Stimulated activated effector memory CD8-positive, alpha-beta T cell treated with anti-CD3 and anti-CD28 coated beads, Interleukin-12 subunit alpha, Interleukin-12 subunit beta, amount 100 ng/mL, for 72 hours (primary cell): ENCODE measurements at regions not wholly inside any gene's neighbourhood (a gene's known extent, or its start where the extent isn't known, plus 50 kb on each side); places are given as distances from the start of the nearest gene placed in this dataset.

Experiments
- ATAC-seq: fragments of 150-1000 bp; cut with Tn5 transposase; 2 replicates; pipeline ENCODE4 v1.10.0; 2021
- DNase-seq, 2 donors: peaks; one replicate each; pipeline ENCODE4 v3.0.0; 2021 to 2022; ENCODE audit warnings: low spot score in 2 of 2
- H3K27ac Mint-ChIP-seq: one replicate; pipeline ENCODE4 v1.8.0; 2022; ENCODE audit warnings: mild to moderate bottlenecking, mixed read lengths
- H3K36me3 Mint-ChIP-seq: one replicate; pipeline ENCODE4 v1.8.0; 2022; ENCODE audit warnings: mild to moderate bottlenecking, mixed read lengths
- H3K4me1 Mint-ChIP-seq: one replicate; pipeline ENCODE4 v1.8.0; 2022; ENCODE audit warnings: mixed read lengths
- H3K4me3 Mint-ChIP-seq: one replicate; pipeline ENCODE4 v1.8.0; 2022; ENCODE audit warnings: mild to moderate bottlenecking, mixed read lengths
- H3K9me3 Mint-ChIP-seq: one replicate; pipeline ENCODE4 v1.8.0; 2022; ENCODE audit warnings: mixed read lengths

DNA sequence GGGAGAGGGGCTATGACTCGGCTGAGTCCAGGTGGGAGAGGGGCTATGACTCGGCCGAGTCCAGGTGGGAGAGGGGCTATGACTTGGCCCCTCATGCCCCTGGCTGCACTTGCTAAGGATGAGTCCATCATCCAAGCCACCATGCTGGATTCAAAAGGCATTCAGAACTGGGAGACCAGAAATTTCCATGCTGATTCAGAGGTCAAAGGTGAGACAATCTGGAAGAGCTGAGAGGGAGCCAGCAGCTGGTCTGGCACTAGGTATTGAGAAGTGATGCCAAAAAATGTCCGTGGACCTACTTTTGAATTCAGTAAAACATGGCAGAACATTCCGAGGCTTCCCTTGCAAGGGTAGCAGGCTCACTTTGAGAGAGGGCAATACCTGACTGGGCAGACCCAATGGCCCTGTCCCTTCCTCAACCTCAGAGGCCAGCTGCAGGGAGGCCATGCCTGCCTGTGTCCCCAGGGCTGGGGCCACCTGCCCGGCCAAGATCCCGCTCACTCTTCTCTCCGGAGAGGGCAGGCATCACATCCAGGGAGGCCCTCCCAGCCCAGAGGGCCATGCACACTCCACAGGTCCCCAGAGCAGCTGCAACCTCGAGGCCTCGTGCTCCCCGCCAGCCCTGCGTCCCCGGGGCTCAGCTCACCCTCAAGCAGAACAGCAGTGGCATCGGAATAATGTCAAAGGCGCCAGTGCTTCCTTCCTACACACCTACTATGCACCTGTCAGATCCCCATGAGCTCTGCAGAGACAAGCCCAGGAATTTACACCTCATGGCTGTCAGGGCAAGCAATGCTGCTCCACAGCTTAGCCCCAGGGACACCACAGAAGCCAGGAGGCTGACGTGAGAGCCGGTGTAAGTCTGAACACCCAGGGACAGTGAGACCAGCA is 80.2 kb upstream of the GPC1 start:
- ATAC-seq = no peak
- Mint-ChIP-seq H3K4me3 (no peak overlapping the region), H3K9me3 (no peaks in the 10 kb centered on the region), H3K27ac (no peak overlapping the region), H3K4me1 (peaks cover 6% of the 10 kb centered on the region), H3K36me3 (no peaks in the 10 kb centered on the region)
- no peak for DNase-seq

DNA sequence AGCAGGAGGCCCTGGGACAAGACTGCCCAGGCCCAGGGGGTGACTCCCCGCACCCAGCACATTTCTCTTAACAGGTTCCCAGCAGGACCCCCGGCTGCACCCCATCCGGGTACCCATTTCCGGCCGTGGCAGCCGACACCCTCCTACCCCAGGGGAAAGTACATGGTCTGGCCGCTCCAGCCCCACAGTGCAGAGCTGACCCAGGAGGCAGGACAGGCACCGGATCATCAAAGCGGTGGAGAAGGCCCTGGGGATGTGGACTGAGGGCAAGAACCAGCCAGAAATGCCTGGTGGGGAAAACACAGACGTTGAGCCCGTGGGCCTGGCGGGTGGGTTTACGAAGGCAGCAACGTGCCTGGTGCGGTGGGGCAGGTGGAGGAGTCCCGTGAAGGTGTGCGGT is 79.5 kb upstream of the GPC1 start:
- ATAC-seq = no peak
- Mint-ChIP-seq H3K27ac (no peak overlapping the region), H3K9me3 (peaks cover 5% of the 10 kb centered on the region), H3K4me1 (peaks cover 6% of the 10 kb centered on the region), H3K4me3 (no peak overlapping the region), H3K36me3 (no peaks in the 10 kb centered on the region)
- DNase-seq = no peak

DNA sequence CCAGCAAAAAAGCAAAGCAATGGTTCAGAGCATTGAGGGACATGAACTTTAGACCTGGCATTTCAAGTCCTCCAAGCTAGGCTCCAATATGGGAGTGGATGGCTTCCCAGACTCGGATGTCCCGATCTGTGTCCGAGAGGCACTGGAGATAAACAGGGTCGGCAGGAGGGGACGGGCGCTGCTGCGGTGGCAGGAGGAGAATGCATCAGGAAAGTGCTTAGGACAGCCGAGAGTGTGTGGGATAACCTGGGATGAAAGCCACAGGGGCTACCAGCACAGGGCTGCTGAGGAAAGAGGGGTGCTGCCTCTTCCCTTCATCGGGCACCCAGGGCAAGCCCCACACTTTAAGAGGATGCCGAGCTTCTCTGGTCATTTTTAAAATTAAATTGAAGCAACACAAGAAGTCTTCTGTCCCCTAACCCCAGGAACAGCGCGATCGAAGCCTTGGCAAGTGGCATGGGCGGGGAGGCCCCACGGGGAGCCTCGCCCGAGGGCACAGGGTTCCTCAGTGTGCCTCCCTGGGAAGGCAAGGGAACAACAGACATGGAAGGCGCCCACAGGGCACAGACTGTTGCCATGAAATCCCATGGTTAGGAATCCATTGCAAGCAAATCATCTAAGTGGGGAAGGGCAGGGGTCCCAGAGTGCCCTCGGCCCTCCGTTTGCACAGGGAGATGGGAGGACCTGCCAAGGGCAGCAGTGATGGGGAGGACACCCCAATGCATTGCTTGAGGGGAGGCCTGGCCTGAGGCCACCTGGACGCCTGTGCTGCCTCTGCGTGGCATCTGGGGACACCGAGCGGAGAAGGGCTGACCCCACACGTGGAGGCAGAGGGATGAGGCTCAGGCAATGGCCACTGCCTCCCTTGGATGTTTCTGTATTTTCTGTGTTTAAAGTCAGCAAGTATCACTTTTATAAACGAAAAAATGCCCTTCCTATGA is 78.5 kb upstream of the GPC1 start:
- Mint-ChIP-seq H3K36me3 (no peaks in the 10 kb centered on the region), H3K27ac (no peak overlapping the region), H3K4me1 (peaks cover 6% of the 10 kb centered on the region), H3K9me3 (peaks cover 8% of the 10 kb centered on the region), H3K4me3 (no peak overlapping the region)
- no peak for DNase-seq
- no peak for ATAC-seq

DNA sequence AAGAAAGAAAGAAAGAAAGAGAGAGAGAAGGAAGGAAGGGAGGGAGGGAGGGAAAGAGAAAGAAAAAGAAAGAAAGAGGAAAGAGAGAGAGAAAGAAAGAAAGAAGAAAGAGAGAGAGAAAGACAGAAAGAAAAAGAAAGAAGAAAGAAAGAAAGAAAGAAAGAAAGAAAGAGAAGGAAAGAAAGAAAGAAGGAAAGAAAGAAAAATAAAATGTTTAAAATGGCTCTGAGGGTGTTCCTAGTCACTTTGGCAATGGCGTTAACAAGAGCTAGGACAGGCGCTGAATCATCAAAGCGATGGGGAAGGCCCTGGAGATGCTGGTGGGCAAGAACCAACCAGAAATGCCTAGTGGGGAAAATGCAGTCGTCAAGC is 77.8 kb upstream of the GPC1 start:
- H3K27ac Mint-ChIP-seq = no peak overlapping the region
- ATAC-seq (no peak), DNase-seq (no peak)
- H3K4me3 Mint-ChIP-seq = no peak overlapping the region
- peaks cover 6% of the 10 kb centered on the region for H3K4me1 Mint-ChIP-seq
- H3K9me3 Mint-ChIP-seq = peaks cover 8% of the 10 kb centered on the region
- no peaks in the 10 kb centered on the region for H3K36me3 Mint-ChIP-seq

DNA sequence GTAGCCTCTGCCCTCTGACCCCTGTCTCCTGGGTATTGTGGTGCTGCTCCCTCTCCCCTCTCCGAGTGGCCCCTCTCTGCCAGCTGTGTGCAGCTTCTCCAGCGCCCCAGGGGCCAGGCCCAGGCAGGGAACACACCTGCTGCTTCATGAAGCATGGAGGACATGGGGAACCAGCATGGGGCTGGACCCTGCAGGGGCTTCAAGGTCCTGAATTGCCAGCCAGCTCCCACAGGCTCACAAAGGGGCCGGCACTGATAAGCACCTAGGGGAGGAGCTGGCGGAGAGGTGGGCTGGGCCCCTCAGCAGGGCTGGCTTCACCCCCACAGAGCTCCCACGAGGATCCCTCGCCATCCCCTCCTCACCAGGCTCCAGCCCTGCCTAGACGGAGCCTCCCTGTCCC is 77.4 kb upstream of the GPC1 start:
- no peaks in the 10 kb centered on the region for H3K36me3 Mint-ChIP-seq
- H3K27ac Mint-ChIP-seq = no peak overlapping the region
- H3K4me3 Mint-ChIP-seq = no peak overlapping the region
- peaks cover 6% of the 10 kb centered on the region for H3K4me1 Mint-ChIP-seq
- no peak for ATAC-seq
- H3K9me3 Mint-ChIP-seq = peaks cover 8% of the 10 kb centered on the region
- DNase-seq = no peak

DNA sequence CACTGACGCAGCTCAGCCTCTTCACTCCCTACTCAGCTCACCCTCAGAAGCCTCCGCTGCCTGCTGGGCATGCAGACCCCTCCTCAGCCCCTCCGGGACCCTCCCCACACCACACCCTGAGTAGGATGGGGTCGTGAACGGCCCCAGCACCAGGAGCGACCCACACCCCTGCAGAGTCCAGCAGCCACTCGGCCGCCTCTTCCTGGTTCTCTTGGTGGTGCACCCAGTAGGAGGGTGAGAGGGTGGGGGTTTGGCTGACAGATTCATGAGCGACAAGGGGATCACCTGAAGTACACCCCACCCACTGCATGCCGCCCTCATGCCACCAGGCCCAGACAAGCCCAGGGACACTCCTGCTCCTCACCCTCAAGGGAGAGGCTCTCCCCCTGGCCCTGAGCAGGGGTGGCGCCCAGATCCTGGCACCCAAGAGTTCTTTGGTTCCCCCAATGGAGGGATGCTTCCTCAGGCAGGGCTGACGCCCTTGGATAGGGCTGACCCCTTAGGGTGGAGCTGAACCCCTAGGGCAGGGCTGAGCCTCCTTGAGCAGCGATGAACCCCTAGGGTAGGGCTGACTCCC is 76.6 kb upstream of the GPC1 start:
- no peaks in the 10 kb centered on the region for H3K36me3 Mint-ChIP-seq
- no peak overlapping the region for H3K27ac Mint-ChIP-seq
- DNase-seq (no peak), ATAC-seq (no peak)
- H3K4me3 Mint-ChIP-seq = no peak overlapping the region
- H3K9me3 Mint-ChIP-seq = peaks cover 8% of the 10 kb centered on the region
- H3K4me1 Mint-ChIP-seq = peaks cover 6% of the 10 kb centered on the region

DNA sequence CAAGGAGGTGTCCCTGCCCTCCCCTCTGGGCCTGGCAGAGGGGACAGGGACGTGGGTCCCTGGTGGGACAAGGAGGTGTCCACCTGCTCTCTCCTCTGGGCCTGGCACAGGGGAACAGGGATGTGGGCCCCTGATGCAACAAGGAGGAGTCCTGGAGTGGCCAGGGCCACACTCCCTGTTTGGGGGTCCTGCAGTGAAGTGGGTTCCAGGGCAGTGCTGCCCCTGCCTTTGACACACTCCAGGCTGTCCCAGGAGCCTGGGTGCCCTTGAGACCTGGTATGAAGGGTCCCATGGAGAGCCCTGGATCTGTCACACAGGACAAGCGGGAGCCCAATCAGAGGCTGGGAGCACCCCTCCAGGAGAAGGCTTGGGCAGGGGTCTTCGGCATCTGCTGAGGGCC is 75.8 kb upstream of the GPC1 start:
- ATAC-seq (no peak), DNase-seq (no peak)
- peaks cover 8% of the 10 kb centered on the region for H3K9me3 Mint-ChIP-seq
- H3K27ac Mint-ChIP-seq = no peak overlapping the region
- H3K4me3 Mint-ChIP-seq = no peak overlapping the region
- peaks cover 6% of the 10 kb centered on the region for H3K4me1 Mint-ChIP-seq
- H3K36me3 Mint-ChIP-seq = no peaks in the 10 kb centered on the region

DNA sequence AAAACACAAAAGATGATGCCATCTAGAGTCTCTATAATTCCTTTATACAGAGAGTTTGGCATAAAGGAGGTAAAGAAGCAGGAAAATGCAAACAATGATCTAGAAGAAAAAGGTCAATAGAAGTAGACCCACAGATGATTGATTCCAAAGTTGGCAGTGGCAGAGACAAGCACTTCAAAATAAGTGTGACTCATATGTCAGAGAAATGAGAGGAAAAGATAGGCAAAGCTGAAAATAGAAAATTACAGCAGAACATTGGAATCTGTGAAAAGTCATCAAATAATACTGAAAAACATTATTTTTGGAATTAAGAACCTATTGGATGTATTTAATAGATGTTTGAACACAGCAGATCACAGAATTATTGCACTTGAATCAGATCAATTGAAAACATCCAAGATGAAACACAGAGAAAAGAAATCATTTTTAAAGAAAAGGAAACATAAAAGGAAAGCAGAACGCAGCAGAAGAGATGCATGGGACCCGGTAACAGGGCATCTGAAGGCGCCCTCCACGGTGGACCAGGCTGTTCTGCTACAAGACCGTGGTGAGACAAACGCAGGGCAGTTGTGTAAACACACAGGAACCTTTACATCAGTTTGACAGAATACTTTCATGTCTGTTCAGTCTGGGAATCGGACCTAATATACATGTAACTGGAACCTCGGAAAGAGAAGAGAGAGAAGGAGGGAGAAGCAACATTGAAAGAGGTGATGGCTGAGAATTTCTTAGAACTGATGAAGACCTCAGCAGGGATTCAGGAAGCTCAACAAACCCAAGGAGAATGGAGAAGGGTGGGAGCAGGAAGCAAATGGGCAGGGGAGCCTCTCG is 74.6 kb upstream of the GPC1 start:
- H3K4me3 Mint-ChIP-seq = no peak overlapping the region
- H3K9me3 Mint-ChIP-seq = peaks cover 8% of the 10 kb centered on the region
- no peak for DNase-seq
- no peaks in the 10 kb centered on the region for H3K36me3 Mint-ChIP-seq
- H3K4me1 Mint-ChIP-seq = peaks cover 5% of the 10 kb centered on the region
- no peak for ATAC-seq
- no peak overlapping the region for H3K27ac Mint-ChIP-seq

DNA sequence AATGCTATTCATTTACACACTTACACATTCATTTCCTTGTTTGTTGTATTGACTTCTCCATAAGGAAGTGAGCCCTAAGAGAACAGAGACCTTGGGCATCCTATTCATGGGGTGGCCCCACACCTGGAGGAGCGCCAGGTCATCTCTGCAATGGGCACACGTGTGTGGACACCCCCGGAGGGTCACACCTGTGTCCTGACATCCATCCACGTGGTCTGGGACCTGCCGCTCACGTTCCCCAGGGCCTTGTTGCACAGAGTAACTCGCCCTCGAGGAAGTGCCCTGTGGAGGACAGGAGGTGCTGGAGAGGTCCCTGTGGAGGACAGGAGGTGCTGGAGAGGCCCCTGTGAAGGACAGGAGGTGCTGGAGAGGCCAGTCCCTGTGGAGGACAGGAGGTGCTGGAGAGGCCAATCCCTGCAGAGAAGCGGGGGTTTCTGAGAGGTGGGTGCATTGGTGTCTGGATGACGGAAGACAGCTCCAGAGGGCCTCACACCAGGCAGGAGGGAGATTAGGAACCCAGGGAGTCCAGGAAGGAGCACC is 73.2 kb upstream of the GPC1 start:
- Mint-ChIP-seq H3K36me3 (no peaks in the 10 kb centered on the region), H3K4me1 (no peaks in the 10 kb centered on the region), H3K9me3 (peaks cover 8% of the 10 kb centered on the region), H3K27ac (no peak overlapping the region), H3K4me3 (no peak overlapping the region)
- DNase-seq (no peak), ATAC-seq (no peak)

DNA sequence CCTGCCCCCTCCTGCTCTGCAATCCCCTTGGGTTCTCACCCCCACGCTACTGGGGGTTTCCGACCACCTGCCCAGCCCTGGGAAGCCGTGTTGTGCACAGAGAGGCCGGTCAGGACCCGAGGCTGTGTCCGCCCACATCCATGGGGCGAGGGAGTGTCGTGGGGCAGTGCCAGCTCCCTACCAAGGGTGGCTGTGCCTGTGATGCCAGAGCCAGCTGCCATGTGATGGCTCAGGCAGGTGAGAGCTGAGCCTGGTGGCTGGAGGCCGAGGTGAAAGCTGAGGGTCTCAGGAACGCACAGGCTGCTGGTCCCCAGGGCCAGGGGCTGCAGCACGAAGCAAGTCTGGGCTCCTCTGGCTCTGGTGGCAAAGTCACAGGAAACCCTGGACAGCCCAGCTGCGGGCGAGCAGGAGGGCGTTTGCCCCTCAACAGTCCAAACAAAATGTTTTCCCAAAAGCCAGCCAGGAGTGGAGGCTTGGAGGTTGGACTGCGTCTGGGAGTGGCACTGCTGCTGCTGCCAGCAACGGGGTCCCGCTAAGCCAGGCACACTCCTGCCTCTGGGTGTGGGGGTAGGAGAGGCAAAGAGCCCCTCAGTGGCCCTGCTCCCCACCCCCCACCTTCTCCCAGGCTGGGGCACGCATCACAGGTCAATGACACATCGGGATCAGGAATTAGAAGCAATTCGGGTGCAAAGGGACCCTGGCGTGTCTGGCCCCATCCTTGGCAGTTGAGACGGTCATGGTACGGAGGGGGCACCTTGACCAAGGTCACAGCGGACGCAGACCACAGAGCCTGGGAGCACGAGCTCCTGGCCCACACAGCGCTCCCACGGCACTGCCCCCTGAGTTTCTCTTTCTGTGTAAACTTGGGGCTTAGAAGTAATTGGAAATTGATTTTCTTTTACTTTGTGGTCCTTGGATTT is 72.4 kb upstream of the GPC1 start:
- Mint-ChIP-seq H3K27ac (no peak overlapping the region), H3K36me3 (no peaks in the 10 kb centered on the region), H3K4me1 (no peaks in the 10 kb centered on the region), H3K4me3 (no peak overlapping the region), H3K9me3 (peaks cover 8% of the 10 kb centered on the region)
- DNase-seq (no peak), ATAC-seq (no peak)

DNA sequence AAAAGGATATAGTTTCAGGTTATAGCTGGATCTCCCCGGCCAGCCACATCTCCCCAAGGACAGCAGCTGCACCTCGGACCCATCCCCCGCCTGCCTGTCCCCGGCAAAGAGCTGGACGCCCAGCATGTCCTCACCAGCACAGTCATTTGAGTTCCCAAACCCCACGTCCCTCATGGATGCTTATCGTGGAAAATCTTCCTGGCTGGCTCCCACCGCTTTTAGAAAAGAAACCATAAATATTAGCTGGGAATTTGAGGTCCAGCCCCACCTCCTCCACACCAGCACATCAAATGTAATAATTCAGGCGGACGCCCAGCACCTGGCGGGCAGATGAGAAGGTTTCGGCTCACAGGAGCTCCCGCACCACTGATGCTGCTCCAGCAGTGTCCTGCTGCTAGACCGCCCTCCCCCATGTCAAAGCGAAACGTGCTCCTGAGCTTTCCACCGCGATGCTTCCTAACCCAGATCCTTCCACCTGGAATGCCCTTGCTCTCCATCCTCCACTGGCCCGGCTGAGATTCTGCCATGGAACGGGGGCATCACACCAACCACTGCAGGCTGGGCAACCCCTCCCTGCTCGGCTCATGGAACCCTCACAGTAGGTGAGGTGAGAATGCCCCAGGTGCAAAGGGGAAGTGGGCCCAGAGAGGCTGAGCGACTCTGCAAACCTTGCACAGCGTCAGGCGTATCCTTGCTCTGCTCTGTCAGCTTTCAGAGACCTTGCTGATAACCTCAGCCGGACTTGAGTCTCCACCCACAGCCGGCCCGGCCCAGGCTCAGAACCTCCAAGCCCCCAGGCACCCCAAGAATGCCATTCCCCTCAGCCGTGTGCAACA is 71.5 kb upstream of the GPC1 start:
- Mint-ChIP-seq H3K36me3 (no peaks in the 10 kb centered on the region), H3K9me3 (peaks cover 8% of the 10 kb centered on the region), H3K4me3 (no peak overlapping the region), H3K27ac (no peak overlapping the region), H3K4me1 (no peaks in the 10 kb centered on the region)
- DNase-seq (no peak), ATAC-seq (no peak)

DNA sequence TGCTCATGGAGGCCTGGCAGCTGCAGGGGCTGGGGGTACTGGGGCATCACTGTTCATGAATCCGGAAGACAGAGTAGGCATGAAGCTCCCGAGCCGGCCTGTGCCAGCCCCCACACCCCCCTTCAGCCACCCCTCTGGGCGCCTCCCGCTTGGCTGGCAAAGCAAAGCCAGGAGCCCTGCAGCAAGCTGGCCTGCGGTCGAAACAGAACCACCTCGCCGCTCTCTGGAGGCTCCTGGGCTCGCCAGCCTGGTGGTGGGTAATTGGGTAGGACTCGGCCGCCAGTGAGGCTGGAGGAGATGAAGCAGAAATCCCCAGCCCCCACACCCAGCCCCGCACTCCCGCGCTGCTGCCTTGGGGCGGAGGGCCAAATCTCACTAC is 70.9 kb upstream of the GPC1 start:
- no peak for DNase-seq
- H3K4me3 Mint-ChIP-seq = no peak overlapping the region
- ATAC-seq = no peak
- H3K36me3 Mint-ChIP-seq = no peaks in the 10 kb centered on the region
- peaks cover 8% of the 10 kb centered on the region for H3K9me3 Mint-ChIP-seq
- no peak overlapping the region for H3K27ac Mint-ChIP-seq
- no peaks in the 10 kb centered on the region for H3K4me1 Mint-ChIP-seq
